ENCODE measurements at regions not wholly inside any gene's neighbourhood (a gene's known extent, or its start where the extent isn't known, plus 50 kb on each side); places are given as distances from the start of the nearest gene placed in this dataset.

- Mint-ChIP-seq H3K4me1 (ENCODE audit: low read depth) (no peaks in the 10 kb centered on the region), H3K4me3 (no peak overlapping the region)
- POLR2A ChIA-PET = no interaction called here
These were observed 182.3 kb upstream of the SOX9 start for GRCh38 chr17:71938340-71939010.

GRCh38 chr17:71941920-71942319 is 178.9 kb upstream of the SOX9 start:
- ChIA-PET CTCF (no interaction called here), POLR2A (no interaction called here)
- H3K9me3 Mint-ChIP-seq = peaks cover 6% of the 10 kb centered on the region
- no peaks in the 10 kb centered on the region for H3K27me3 Mint-ChIP-seq
- no peak for DNase-seq
- intact Hi-C loops (cut with micrococcal nuclease) = no loop called here
- no peaks in the 10 kb centered on the region for H3K36me3 Mint-ChIP-seq
- no peak overlapping the region for H3K4me3 Mint-ChIP-seq
- H3K4me1 Mint-ChIP-seq (ENCODE audit: low read depth) = no peaks in the 10 kb centered on the region
- no peak overlapping the region for H3K27ac Mint-ChIP-seq

More at GRCh38 chr17:71938340-71939010, 182.3 kb upstream of the SOX9 start:
- CTCF ChIA-PET = no interaction called here
- Mint-ChIP-seq H3K9me3 (no peaks in the 10 kb centered on the region), H3K36me3 (no peaks in the 10 kb centered on the region), H3K27me3 (no peaks in the 10 kb centered on the region), H3K27ac (no peak overlapping the region)
- no peak for DNase-seq
- intact Hi-C loops (cut with micrococcal nuclease) = no loop called here

DNA sequence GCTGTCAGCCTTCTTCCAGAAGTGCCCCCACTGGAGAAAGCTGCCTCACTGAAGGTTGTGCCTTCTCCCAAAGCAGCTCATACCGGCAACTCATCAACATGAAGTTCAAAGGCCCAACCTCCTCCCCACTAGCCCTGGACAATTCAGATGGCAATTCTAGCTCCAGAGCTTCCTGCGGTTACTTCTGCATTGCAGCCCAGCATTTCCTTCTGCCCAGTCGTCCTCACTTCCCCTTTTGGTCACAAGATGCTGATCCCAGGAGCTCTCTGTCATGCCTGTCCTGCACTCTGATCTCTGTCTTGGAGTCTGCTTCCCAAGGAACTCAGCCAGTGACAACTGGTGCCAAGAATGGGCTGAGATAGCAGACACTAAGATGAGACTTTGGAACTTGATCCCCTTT is 178.2 kb upstream of the SOX9 start:
- ChIA-PET CTCF (no interaction called here), POLR2A (no interaction called here)
- no peaks in the 10 kb centered on the region for H3K36me3 Mint-ChIP-seq
- no peak overlapping the region for H3K27ac Mint-ChIP-seq
- H3K4me3 Mint-ChIP-seq = no peak overlapping the region
- intact Hi-C loops (cut with micrococcal nuclease) = no loop called here
- peaks cover 6% of the 10 kb centered on the region for H3K9me3 Mint-ChIP-seq
- no peaks in the 10 kb centered on the region for H3K27me3 Mint-ChIP-seq
- DNase-seq = no peak
- H3K4me1 Mint-ChIP-seq (ENCODE audit: low read depth) = no peaks in the 10 kb centered on the region

DNA sequence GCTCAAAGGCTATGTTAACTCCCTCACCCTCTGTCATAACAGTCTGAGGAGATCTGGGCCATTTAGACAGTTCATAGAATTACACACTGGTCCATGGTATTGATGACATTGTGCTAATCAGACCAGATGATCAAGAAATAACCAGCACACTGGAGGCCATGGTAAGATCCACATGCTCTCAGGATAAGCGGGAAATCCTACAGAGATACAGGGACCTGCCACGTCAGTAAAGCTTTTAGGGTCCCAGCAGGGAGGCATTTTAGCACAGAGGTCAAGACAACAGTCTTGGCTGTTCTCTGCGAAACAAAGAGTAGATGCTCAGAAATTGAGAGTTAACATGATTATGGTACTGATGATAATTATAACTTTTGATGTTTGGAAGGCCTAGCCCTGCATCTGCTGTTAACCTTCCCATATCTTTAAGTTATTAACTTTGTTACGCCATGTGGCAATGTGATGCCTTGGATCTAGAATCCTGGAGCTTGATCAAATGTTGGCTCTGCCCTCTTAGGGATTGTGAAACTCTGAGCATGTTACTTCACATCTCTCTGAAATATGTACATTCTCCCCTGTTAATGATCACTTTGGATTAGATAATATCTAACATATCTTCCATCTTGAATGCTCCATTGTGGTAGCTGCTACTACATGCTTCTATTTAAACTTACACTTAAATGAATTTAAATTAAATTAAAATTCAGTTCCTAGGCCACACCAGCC is 172.0 kb upstream of the SOX9 start:
- DNase-seq = no peak
- no peaks in the 10 kb centered on the region for H3K36me3 Mint-ChIP-seq
- H3K4me1 Mint-ChIP-seq (ENCODE audit: low read depth) = no peaks in the 10 kb centered on the region
- intact Hi-C loops (cut with micrococcal nuclease) = no loop called here
- H3K9me3 Mint-ChIP-seq = peaks cover 7% of the 10 kb centered on the region
- POLR2A ChIA-PET = no interaction called here
- H3K4me3 Mint-ChIP-seq = no peak overlapping the region
- H3K27me3 Mint-ChIP-seq = no peaks in the 10 kb centered on the region
- no peak overlapping the region for H3K27ac Mint-ChIP-seq
- CTCF ChIA-PET = no interaction called here

GRCh38 chr17:71959154-71959553 is 161.7 kb upstream of the SOX9 start:
- no peak for DNase-seq
- no peaks in the 10 kb centered on the region for H3K4me1 Mint-ChIP-seq (ENCODE audit: low read depth)
- peaks cover 2% of the 10 kb centered on the region for H3K27me3 Mint-ChIP-seq
- ChIA-PET POLR2A (no interaction called here), CTCF (no interaction called here)
- no peaks in the 10 kb centered on the region for H3K9me3 Mint-ChIP-seq
- H3K4me3 Mint-ChIP-seq = no peak overlapping the region
- no peaks in the 10 kb centered on the region for H3K36me3 Mint-ChIP-seq
- intact Hi-C loops (cut with micrococcal nuclease) = no loop called here
- H3K27ac Mint-ChIP-seq = no peak overlapping the region

DNA sequence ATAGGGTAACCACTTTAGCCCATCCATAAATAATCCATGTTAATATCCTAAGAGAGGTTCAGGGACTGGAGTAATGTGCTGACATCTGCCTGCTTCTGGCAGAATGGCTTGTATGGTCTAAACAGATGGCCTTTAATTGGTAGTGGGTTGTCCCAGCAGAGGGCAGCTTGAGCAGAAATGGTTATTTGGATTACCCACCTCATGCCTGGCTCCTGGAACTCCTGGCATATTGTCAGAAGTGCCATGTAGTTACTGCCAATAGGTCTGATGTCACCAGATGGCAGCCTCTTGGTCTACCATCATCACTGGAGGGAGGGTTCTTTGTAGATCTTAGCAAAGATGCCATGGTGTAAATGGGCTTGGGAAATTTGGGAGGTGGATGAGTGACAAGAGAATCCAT is 157.5 kb upstream of the SOX9 start:
- no peak for DNase-seq
- CTCF ChIA-PET = no interaction called here
- POLR2A ChIA-PET = no interaction called here

DNA sequence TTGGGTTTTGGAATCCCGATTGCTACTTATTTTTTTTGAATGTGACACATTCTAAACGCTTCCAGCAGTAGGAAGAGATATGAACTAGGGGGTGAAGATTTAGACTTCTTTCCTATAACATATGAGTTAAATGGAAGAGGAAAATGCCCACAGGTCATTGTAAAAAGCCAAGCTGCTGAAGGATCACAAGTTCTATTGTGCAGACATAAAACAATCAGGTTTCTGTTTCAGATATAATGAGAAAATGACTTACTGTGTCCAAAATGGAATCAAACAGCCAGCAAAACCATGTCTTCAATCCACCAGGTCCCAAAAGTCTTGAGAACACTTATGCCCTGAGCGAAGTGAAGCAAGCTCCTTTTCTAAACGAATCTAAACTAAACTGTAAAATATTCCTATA is 157.0 kb upstream of the SOX9 start:
- Mint-ChIP-seq H3K4me1 (ENCODE audit: low read depth) (no peaks in the 10 kb centered on the region), H3K36me3 (no peaks in the 10 kb centered on the region), H3K9me3 (no peaks in the 10 kb centered on the region), H3K27ac (no peak overlapping the region), H3K4me3 (no peak overlapping the region), H3K27me3 (no peaks in the 10 kb centered on the region)
- CTCF ChIA-PET = no interaction called here
- POLR2A ChIA-PET = no interaction called here
- DNase-seq = no peak
- intact Hi-C loops (cut with micrococcal nuclease) = no loop called here

More for the DNA sequence above, 157.5 kb upstream of the SOX9 start:
- Mint-ChIP-seq H3K27ac (no peak overlapping the region), H3K27me3 (no peaks in the 10 kb centered on the region), H3K36me3 (no peaks in the 10 kb centered on the region), H3K4me1 (ENCODE audit: low read depth) (no peaks in the 10 kb centered on the region), H3K9me3 (no peaks in the 10 kb centered on the region), H3K4me3 (no peak overlapping the region)
- intact Hi-C loops (cut with micrococcal nuclease) = no loop called here

DNA sequence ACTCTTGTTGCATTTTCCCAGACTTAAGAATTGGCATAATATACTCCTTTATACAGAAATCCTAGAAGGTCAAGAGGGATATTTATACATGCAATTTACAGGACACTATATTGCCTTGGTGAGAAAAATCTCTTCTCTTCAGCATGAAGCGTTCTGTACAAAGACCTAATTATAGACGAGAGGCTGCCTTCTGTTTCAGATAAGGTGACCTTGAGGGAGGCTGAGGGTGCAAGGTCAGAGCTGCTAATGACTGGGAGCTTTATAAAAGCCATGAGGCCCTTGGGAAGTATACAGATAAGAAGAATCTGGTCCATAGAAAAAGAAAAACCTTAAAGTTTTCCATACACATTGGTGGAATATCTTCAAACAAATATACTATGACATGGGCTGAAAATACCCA is 156.3 kb upstream of the SOX9 start:
- Mint-ChIP-seq H3K9me3 (no peaks in the 10 kb centered on the region), H3K4me3 (no peak overlapping the region), H3K27ac (no peak overlapping the region), H3K27me3 (no peaks in the 10 kb centered on the region), H3K36me3 (no peaks in the 10 kb centered on the region), H3K4me1 (ENCODE audit: low read depth) (no peaks in the 10 kb centered on the region)
- no peak for DNase-seq
- intact Hi-C loops (cut with micrococcal nuclease) = no loop called here
- POLR2A ChIA-PET = no interaction called here
- CTCF ChIA-PET = no interaction called here

GRCh38 chr17:71966055-71966454 is 154.8 kb upstream of the SOX9 start:
- Mint-ChIP-seq H3K4me3 (no peak overlapping the region), H3K4me1 (ENCODE audit: low read depth) (no peaks in the 10 kb centered on the region), H3K27ac (no peak overlapping the region), H3K27me3 (no peaks in the 10 kb centered on the region), H3K9me3 (no peaks in the 10 kb centered on the region), H3K36me3 (no peaks in the 10 kb centered on the region)
- CTCF ChIA-PET = no interaction called here
- no peak for DNase-seq
- intact Hi-C loops (cut with micrococcal nuclease) = no loop called here
- POLR2A ChIA-PET = no interaction called here

GRCh38 chr17:71966459-71967313 is 154.1 kb upstream of the SOX9 start:
- no peak for DNase-seq
- CTCF ChIA-PET = no interaction called here
- Mint-ChIP-seq H3K27ac (no peak overlapping the region), H3K36me3 (no peaks in the 10 kb centered on the region), H3K4me3 (no peak overlapping the region), H3K9me3 (peaks cover 2% of the 10 kb centered on the region), H3K27me3 (no peaks in the 10 kb centered on the region), H3K4me1 (ENCODE audit: low read depth) (no peaks in the 10 kb centered on the region)
- intact Hi-C loops (cut with micrococcal nuclease) = no loop called here
- POLR2A ChIA-PET = no interaction called here

DNA sequence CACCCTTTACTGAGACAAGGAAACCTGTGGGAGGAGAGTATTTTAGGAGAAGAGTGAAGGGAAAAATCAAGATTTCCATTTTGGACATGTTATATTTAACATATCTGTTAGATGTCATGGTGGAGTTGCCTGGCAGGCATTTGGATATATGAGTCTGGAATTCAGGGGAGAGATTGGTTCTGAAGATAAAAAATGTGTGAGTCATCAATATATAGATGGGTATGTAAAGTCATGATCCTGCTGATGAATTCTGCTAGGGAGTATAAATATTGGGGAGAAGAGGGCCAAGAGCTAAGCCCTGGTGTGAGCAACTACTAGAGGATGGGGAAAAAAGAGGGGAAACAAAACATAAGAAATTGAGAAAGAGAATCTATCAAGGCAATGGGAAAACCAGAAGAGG is 151.3 kb upstream of the SOX9 start:
- H3K36me3 Mint-ChIP-seq = no peaks in the 10 kb centered on the region
- DNase-seq = no peak
- peaks cover 2% of the 10 kb centered on the region for H3K9me3 Mint-ChIP-seq
- POLR2A ChIA-PET = no interaction called here
- intact Hi-C loops (cut with micrococcal nuclease) = no loop called here
- CTCF ChIA-PET = no interaction called here
- no peak overlapping the region for H3K27ac Mint-ChIP-seq
- H3K4me3 Mint-ChIP-seq = no peak overlapping the region
- H3K4me1 Mint-ChIP-seq (ENCODE audit: low read depth) = no peaks in the 10 kb centered on the region
- H3K27me3 Mint-ChIP-seq = no peaks in the 10 kb centered on the region

DNA sequence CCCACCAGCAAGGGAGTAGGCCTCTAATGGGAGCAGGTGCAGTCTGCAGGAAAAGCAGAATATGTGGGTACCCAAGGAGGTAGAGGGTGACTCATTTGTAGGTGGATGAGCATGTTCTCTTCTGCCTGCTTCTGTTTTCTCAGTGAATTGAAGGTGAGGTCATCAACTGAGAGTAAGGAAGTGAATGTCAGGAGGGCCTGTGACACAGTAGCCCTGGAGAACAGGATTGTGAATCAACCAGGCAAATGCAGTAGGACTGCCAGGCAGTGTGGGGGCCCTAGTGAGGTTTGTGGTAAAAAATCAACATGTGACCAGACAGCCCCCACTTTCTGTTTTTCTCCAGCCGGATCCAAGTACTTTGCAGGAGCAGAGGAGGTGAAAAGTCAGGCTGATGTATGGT is 150.5 kb upstream of the SOX9 start:
- H3K27me3 Mint-ChIP-seq = peaks cover 2% of the 10 kb centered on the region
- H3K4me1 Mint-ChIP-seq (ENCODE audit: low read depth) = no peaks in the 10 kb centered on the region
- H3K9me3 Mint-ChIP-seq = peaks cover 2% of the 10 kb centered on the region
- no peaks in the 10 kb centered on the region for H3K36me3 Mint-ChIP-seq
- no peak for DNase-seq
- intact Hi-C loops (cut with micrococcal nuclease) = no loop called here
- H3K4me3 Mint-ChIP-seq = no peak overlapping the region
- CTCF ChIA-PET = no interaction called here
- H3K27ac Mint-ChIP-seq = no peak overlapping the region
- POLR2A ChIA-PET = no interaction called here

DNA sequence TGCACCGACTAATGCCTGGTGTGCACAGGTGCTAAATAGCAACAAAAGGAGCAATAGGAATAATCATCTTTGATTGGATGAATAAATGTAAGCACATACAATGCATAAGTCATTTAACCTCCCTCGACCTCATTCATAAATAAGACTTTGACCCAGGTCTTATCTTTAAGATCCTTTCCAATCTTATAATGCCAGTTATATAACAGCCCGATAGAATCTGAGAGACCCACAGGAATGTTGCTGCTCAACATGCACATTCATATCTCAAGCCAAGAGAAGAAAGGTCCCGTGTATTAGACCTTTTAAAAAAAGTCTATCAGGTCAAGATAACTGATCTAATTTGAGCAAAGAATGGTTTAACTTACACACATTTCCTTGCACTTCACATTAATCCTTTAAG is 146.8 kb upstream of the SOX9 start:
- H3K36me3 Mint-ChIP-seq = no peaks in the 10 kb centered on the region
- DNase-seq = no peak
- H3K27me3 Mint-ChIP-seq = peaks cover 2% of the 10 kb centered on the region
- no peak overlapping the region for H3K27ac Mint-ChIP-seq
- peaks cover 5% of the 10 kb centered on the region for H3K9me3 Mint-ChIP-seq
- intact Hi-C loops (cut with micrococcal nuclease) = no loop called here
- no peak overlapping the region for H3K4me3 Mint-ChIP-seq
- ChIA-PET POLR2A (no interaction called here), CTCF (no interaction called here)
- no peaks in the 10 kb centered on the region for H3K4me1 Mint-ChIP-seq (ENCODE audit: low read depth)
